Natural killer cell (primary cell): ENCODE measurements at regions not wholly inside any gene's neighbourhood (a gene's known extent, or its start where the extent isn't known, plus 50 kb on each side); places are given as distances from the start of the nearest gene placed in this dataset.

Experiments used
- ATAC-seq, 3 donors: fragments of 150-1000 bp in 2 of 3; fragments of 200-7000 bp in 1 of 3; cut with Tn5 transposase; 1 replicate in 1 of 3; 2 replicates in 2 of 3; pipeline ENCODE4 v1.10.0; 2021; ENCODE audit warnings: mild to moderate bottlenecking in 2 of 3, moderate library complexity in 2 of 3
- DNase-seq, 2 donors: peaks; one replicate each; pipeline versions ENCODE4 v3.0.0 to v3.0.0-alpha.2; 2013 to 2021; ENCODE audit warnings: mixed read lengths in 1 of 2
- H3K27ac ChIP-seq: one replicate; pipeline ENCODE4 v1.5.1; 2013; ENCODE audit warnings: mild to moderate bottlenecking, low read length
- H3K27me3 ChIP-seq: one replicate; pipeline ENCODE4 v1.6.1; 2013; ENCODE audit warnings: low read length; ENCODE audit not compliant: control insufficient read depth, insufficient read depth
- H3K36me3 ChIP-seq: one replicate; pipeline ENCODE4 v1.6.1; 2013; ENCODE audit warnings: low read length; ENCODE audit not compliant: control insufficient read depth, insufficient read depth
- H3K4me1 ChIP-seq: one replicate; pipeline ENCODE4 v1.6.1; 2013; ENCODE audit warnings: low read length; ENCODE audit not compliant: control insufficient read depth, insufficient read depth
- H3K4me3 ChIP-seq: one replicate; pipeline ENCODE4 v1.5.1; 2013; ENCODE audit warnings: low read length
- H3K9me3 ChIP-seq: one replicate; pipeline ENCODE4 v1.6.1; 2013; ENCODE audit warnings: low read length; ENCODE audit not compliant: control insufficient read depth, insufficient read depth
- H3K27ac Mint-ChIP-seq, 2 donors: one replicate each; pipeline ENCODE4 v1.8.0; 2022; ENCODE audit warnings: mild to moderate bottlenecking in 2 of 2, mixed read lengths in 2 of 2, moderate library complexity in 1 of 2
- H3K27me3 Mint-ChIP-seq, 2 donors: one replicate each; pipeline ENCODE4 v1.8.0; 2022; ENCODE audit warnings: low read depth in 2 of 2, mixed read lengths in 2 of 2
- H3K36me3 Mint-ChIP-seq: one replicate; pipeline ENCODE4 v1.8.0; 2022; ENCODE audit warnings: mixed read lengths
- H3K4me1 Mint-ChIP-seq, 2 donors: one replicate each; pipeline ENCODE4 v1.8.0; 2022; ENCODE audit warnings: mixed read lengths in 2 of 2
- H3K4me3 Mint-ChIP-seq: one replicate; pipeline ENCODE4 v1.8.0; 2022; ENCODE audit warnings: mild to moderate bottlenecking, moderate library complexity, mixed read lengths
- H3K9me3 Mint-ChIP-seq, 2 donors: one replicate each; pipeline ENCODE4 v1.8.0; 2022; ENCODE audit warnings: mixed read lengths in 2 of 2
- WGBS: methylation state at CpG from one replicate; pipeline ENCODE4 v1.1.7; 2013; ENCODE audit warnings: missing lambda C conversion rate; ENCODE audit not compliant: insufficient coverage; 5-methylcytosine and 5-hydroxymethylcytosine counted together
- intact Hi-C: fragments of 100-400 bp; cut with micrococcal nuclease; formaldehyde crosslinking; loops from one replicate; pipeline ENCODE4 v1.14.2; 2022
- TF ChIP-seq, protein P1 (sequence below): fragments of 200-600 bp; IDR thresholded peaks from one replicate; pipeline ENCODE4 v1.8.0; 2022; ENCODE audit warnings: antibody characterized with exemption

GRCh38 chr7:109694149-109695071 lies 1124.7 kb downstream of the DNAJB9 start:
- Mint-ChIP-seq H3K9me3 (peaks cover 13 to 21% of the 10 kb centered on the region in 2 donors), H3K27me3 (no peaks in the 10 kb centered on the region), H3K4me3 (no peak overlapping the region), H3K4me1 (no peaks in the 10 kb centered on the region), H3K36me3 (peaks cover 26% of the 10 kb centered on the region), H3K27ac (no peak overlapping the region)
- Histone ChIP-seq H3K4me3 (no peak overlapping the region), H3K4me1 (no peaks in the 10 kb centered on the region), H3K27me3 (no peaks in the 10 kb centered on the region), H3K36me3 (no peaks in the 10 kb centered on the region), H3K9me3 (no peaks in the 10 kb centered on the region), H3K27ac (no peak overlapping the region)
- 100% methylated on average over 1 of the region's 4 CpGs for WGBS
- ATAC-seq (no peak), DNase-seq (no peak)
- TF ChIP-seq, protein P1, sequence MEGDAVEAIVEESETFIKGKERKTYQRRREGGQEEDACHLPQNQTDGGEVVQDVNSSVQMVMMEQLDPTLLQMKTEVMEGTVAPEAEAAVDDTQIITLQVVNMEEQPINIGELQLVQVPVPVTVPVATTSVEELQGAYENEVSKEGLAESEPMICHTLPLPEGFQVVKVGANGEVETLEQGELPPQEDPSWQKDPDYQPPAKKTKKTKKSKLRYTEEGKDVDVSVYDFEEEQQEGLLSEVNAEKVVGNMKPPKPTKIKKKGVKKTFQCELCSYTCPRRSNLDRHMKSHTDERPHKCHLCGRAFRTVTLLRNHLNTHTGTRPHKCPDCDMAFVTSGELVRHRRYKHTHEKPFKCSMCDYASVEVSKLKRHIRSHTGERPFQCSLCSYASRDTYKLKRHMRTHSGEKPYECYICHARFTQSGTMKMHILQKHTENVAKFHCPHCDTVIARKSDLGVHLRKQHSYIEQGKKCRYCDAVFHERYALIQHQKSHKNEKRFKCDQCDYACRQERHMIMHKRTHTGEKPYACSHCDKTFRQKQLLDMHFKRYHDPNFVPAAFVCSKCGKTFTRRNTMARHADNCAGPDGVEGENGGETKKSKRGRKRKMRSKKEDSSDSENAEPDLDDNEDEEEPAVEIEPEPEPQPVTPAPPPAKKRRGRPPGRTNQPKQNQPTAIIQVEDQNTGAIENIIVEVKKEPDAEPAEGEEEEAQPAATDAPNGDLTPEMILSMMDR = no peak
- intact Hi-C loops = no loop called here

DNA sequence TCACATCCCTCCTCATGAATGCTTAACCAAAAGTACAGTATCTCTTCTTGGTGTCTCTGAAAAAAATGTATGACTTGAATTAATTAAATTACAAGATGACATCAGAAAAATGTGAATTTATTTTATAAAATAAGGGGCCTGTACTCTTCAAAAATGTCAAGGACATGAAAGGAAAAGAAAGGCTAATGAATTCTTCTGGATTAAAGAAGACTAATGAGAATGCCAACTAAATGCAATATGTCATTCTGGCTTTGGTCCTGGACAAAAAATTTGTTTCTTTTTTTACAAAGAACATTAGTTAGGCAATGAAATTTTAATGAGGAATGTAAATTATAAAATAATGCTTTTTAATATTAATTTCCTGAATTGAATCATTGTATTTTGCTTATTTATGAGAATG lies 1125.7 kb downstream of the DNAJB9 start:
- Mint-ChIP-seq H3K27me3 (no peaks in the 10 kb centered on the region), H3K9me3 (peaks cover 11 to 23% of the 10 kb centered on the region in 2 donors)
- H3K4me1 ChIP-seq = no peaks in the 10 kb centered on the region

GRCh38 chr7:109696723-109697122 lies 1127.0 kb downstream of the DNAJB9 start:
- peaks cover 15% of the 10 kb centered on the region for H3K36me3 Mint-ChIP-seq
- 89% methylated on average over 1 of the region's 1 CpG for WGBS
- intact Hi-C loops = no loop called here

More for the DNA sequence above, 1125.7 kb downstream of the DNAJB9 start:
- Mint-ChIP-seq H3K4me3 (no peak overlapping the region), H3K36me3 (peaks cover 15% of the 10 kb centered on the region), H3K4me1 (no peaks in the 10 kb centered on the region), H3K27ac (no peak overlapping the region)
- Histone ChIP-seq H3K4me3 (no peak overlapping the region), H3K9me3 (no peaks in the 10 kb centered on the region), H3K27ac (no peak overlapping the region), H3K27me3 (no peaks in the 10 kb centered on the region), H3K36me3 (no peaks in the 10 kb centered on the region)
- ATAC-seq = no peak
- TF ChIP-seq, protein P1 = no peak
- no peak for DNase-seq
- intact Hi-C loops = no loop called here

More at GRCh38 chr7:109696723-109697122, 1127.0 kb downstream of the DNAJB9 start:
- no peaks in the 10 kb centered on the region for H3K27me3 Mint-ChIP-seq
- H3K4me1 ChIP-seq = no peaks in the 10 kb centered on the region
- H3K4me3 ChIP-seq = no peak overlapping the region
- H3K9me3 ChIP-seq = no peaks in the 10 kb centered on the region
- no peak overlapping the region for H3K27ac ChIP-seq
- H3K27me3 ChIP-seq = no peaks in the 10 kb centered on the region
- DNase-seq = no peak
- no peak overlapping the region for H3K4me3 Mint-ChIP-seq
- H3K9me3 Mint-ChIP-seq = peaks cover 12 to 21% of the 10 kb centered on the region in 2 donors
- no peak for ATAC-seq
- no peak overlapping the region for H3K27ac Mint-ChIP-seq
- H3K4me1 Mint-ChIP-seq = no peaks in the 10 kb centered on the region
- TF ChIP-seq, protein P1 = no peak
- H3K36me3 ChIP-seq = no peaks in the 10 kb centered on the region
